MCF 10A (cell line): ENCODE measurements at regions not wholly inside any gene's neighbourhood (a gene's known extent, or its start where the extent isn't known, plus 50 kb on each side); places are given as distances from the start of the nearest gene placed in this dataset.

Source experiments
- BruUV-seq: library from RNA; stranded (reverse); fragments of 400-500 nt; replicated peaks from 2 replicates; lab custom pipeline; 2021; lab: Mats Ljungman, UMichigan
- CTCF ChIA-PET: fragments of 300-600 bp; sonication (Branson Sonifier 250); formaldehyde crosslinking; extraction: SDS; loops from one replicate; lab custom pipeline; 2021; ENCODE audit warnings: antibody characterized with exemption, inconsistent platforms; lab: Yijun Ruan, JAX
- POLR2A ChIA-PET: fragments of 300-600, 350-650 bp; sonication (Branson Sonifier 250); formaldehyde crosslinking; extraction: SDS; loops from one replicate; lab custom pipeline; 2020; ENCODE audit warnings: antibody characterized with exemption, inconsistent platforms; lab: Yijun Ruan, JAX
- DNase-seq: peaks from one replicate; pipeline ENCODE4 v3.0.0-alpha.2; 2018; ENCODE audit not compliant: unreplicated experiment
- H3K27ac Mint-ChIP-seq: one replicate; pipeline ENCODE4 v1.8.0; 2022; ENCODE audit warnings: mild to moderate bottlenecking, low read depth, mixed read lengths; ENCODE audit not compliant: unreplicated experiment
- H3K27me3 Mint-ChIP-seq: one replicate; pipeline ENCODE4 v1.8.0; 2022; ENCODE audit warnings: mixed read lengths; ENCODE audit not compliant: insufficient read depth, unreplicated experiment
- H3K36me3 Mint-ChIP-seq: one replicate; pipeline ENCODE4 v1.8.0; 2022; ENCODE audit warnings: mild to moderate bottlenecking, moderate library complexity, mixed read lengths; ENCODE audit not compliant: insufficient read depth, unreplicated experiment
- H3K4me1 Mint-ChIP-seq: one replicate; pipeline ENCODE4 v1.8.0; 2022; ENCODE audit warnings: mixed read lengths; ENCODE audit not compliant: insufficient read depth, unreplicated experiment
- H3K4me3 Mint-ChIP-seq: one replicate; pipeline ENCODE4 v1.8.0; 2022; ENCODE audit warnings: mild to moderate bottlenecking, moderate library complexity, mixed read lengths; ENCODE audit not compliant: unreplicated experiment
- H3K9me3 Mint-ChIP-seq: one replicate; pipeline ENCODE4 v1.8.0; 2022; ENCODE audit warnings: mixed read lengths; ENCODE audit not compliant: unreplicated experiment
- intact Hi-C: fragments of 100-400 bp; cut with micrococcal nuclease; formaldehyde crosslinking; loops from 2 replicates; pipeline ENCODE4 v1.14.1; 2022
- TF ChIP-seq, protein P1 (sequence below): fragments of 200-600 bp; IDR thresholded peaks from one replicate; pipeline ENCODE4 v1.8.0; 2022; ENCODE audit warnings: antibody characterized with exemption, mild to moderate bottlenecking; ENCODE audit not compliant: unreplicated experiment

DNA sequence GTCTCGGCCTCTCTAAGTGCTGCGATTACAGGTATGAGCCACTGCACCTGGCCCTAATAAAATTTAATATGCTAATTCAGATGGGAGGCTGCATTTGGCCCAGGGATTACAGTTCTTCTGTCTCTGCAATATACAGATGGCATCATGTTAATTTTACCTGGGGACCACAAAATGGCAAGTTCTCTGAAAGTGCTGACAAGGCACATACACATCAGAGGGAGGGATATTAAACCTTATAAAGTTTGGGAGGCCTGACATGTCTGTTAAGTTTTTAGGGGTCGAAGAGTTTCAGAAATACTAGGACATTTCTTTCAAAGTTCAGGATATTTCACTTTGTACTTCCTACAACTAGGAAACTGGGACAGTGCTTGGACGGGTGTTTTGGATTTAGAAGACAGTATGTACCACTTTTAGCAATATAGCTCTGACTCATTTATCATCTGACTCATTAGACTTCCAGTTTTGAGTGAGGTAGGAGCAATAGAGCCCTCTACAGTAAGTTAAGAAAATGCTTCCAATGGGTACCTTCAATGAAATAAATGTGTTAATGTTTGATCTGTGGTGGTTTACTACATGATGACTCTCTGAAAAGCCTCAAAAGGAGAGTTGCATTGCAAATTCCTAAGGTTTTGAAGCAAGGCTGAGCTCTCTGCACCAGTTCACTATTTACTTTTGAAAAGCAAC lies 981.0 kb upstream of the HS3ST1 start:
- Mint-ChIP-seq H3K4me3 (no peak overlapping the region), H3K9me3 (no peaks in the 10 kb centered on the region), H3K36me3 (no peaks in the 10 kb centered on the region), H3K27me3 (no peaks in the 10 kb centered on the region), H3K4me1 (peaks cover 19% of the 10 kb centered on the region), H3K27ac (no peak overlapping the region)
- intact Hi-C loops: loop anchor here (1.0 to 2.0 kb wide), 5 partner anchors 224 to 643 kb away; no protein-coding TSS in a partner anchor
- TF ChIP-seq, protein P1, sequence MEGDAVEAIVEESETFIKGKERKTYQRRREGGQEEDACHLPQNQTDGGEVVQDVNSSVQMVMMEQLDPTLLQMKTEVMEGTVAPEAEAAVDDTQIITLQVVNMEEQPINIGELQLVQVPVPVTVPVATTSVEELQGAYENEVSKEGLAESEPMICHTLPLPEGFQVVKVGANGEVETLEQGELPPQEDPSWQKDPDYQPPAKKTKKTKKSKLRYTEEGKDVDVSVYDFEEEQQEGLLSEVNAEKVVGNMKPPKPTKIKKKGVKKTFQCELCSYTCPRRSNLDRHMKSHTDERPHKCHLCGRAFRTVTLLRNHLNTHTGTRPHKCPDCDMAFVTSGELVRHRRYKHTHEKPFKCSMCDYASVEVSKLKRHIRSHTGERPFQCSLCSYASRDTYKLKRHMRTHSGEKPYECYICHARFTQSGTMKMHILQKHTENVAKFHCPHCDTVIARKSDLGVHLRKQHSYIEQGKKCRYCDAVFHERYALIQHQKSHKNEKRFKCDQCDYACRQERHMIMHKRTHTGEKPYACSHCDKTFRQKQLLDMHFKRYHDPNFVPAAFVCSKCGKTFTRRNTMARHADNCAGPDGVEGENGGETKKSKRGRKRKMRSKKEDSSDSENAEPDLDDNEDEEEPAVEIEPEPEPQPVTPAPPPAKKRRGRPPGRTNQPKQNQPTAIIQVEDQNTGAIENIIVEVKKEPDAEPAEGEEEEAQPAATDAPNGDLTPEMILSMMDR: peak; percentile 44
- DNase-seq: peak; percentile 79
- CTCF ChIA-PET: interaction anchor here (0.6 to 3.1 kb wide), 42 partner anchors 8 to 1824 kb away, joined by 3 to 30 read pairs (median 4); no protein-coding TSS in a partner anchor
- no TSS peak for BruUV-seq
- POLR2A ChIA-PET: interaction anchor here (0.5 to 1.3 kb wide), 7 partner anchors 15 to 604 kb away, joined by 3 to 4 read pairs (median 3); no protein-coding TSS in a partner anchor

DNA sequence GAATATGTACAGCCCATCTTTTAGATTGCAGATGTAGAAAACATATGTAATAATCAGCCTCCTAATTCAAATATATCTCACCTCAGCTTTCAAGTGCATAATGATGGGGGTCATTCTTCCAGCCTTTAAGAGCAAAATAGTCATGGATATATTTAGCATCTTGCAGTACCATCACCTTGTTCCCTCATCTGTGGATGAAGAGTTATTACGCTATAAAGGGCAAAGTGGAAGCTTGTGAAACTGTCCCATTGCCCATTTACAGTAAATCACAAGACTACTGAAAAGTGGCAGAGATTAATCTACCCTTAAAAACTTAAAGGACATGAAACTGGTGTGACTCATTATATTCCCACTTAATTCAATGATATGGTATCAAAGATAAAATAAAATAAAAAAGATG lies 979.7 kb upstream of the HS3ST1 start:
- Mint-ChIP-seq H3K9me3 (no peaks in the 10 kb centered on the region), H3K27ac (no peak overlapping the region), H3K36me3 (no peaks in the 10 kb centered on the region), H3K27me3 (no peaks in the 10 kb centered on the region), H3K4me1 (peaks cover 19% of the 10 kb centered on the region), H3K4me3 (no peak overlapping the region)
- no TSS peak for BruUV-seq
- no peak for DNase-seq
- TF ChIP-seq, protein P1: no peak
- ChIA-PET CTCF (interaction anchor here (0.7 to 1.1 kb wide), 3 partner anchors 9 to 227 kb away, joined by 3 to 7 read pairs (median 4); no protein-coding TSS in a partner anchor), POLR2A (interaction anchor here (0.6 kb wide), 1 partner anchor 619 kb away, joined by 3 read pairs; no protein-coding TSS in a partner anchor)
- intact Hi-C loops: no loop called here

DNA sequence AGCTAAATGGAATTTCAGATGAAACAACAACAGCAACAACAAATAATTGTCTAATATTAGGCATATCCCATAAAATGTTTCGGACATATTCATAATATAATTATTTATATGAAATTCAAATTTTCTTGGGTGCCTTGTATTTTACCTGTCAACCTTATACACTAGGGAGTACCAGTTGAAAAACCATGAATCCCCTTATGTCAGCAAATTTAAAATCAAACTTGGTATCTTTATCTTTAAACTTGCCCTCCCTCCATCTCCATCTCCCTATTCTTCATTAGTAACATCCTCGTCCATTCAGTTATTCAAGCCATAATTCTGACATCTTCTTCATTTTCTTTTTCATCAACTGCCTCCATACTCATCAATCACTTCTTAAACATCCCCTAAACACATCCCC lies 974.5 kb upstream of the HS3ST1 start:
- Mint-ChIP-seq H3K36me3 (no peaks in the 10 kb centered on the region), H3K4me3 (no peak overlapping the region), H3K27me3 (no peaks in the 10 kb centered on the region), H3K27ac (no peak overlapping the region), H3K9me3 (no peaks in the 10 kb centered on the region), H3K4me1 (peaks cover 9% of the 10 kb centered on the region)
- DNase-seq: no peak
- BruUV-seq: no TSS peak
- POLR2A ChIA-PET: no interaction called here
- CTCF ChIA-PET: no interaction called here
- intact Hi-C loops: no loop called here
- TF ChIP-seq, protein P1: no peak

DNA sequence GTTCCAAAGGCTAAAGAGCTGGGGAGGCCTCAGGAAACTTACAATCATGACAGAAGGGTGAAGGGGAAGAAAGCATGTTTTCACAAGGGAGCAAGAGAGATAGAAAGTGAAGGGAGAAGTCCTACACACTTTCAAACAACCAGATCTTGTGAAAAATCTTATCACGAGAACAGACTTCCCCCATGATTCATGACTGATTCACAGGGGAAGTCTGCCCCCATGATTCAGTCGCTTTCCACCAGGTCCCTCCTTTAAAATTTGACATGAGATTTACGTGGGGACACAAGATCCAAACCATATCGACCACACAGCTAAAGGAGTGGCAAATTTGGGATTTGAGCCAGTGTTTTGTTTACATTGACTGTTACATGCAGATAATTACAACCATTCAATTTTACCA lies 971.1 kb upstream of the HS3ST1 start:
- CTCF ChIA-PET: interaction anchor here (0.6 to 1.4 kb wide), 3 partner anchors 8 to 1544 kb away, joined by 3 to 9 read pairs (median 3); no protein-coding TSS in a partner anchor
- Mint-ChIP-seq H3K4me1 (peaks cover 9% of the 10 kb centered on the region), H3K4me3 (no peak overlapping the region), H3K36me3 (no peaks in the 10 kb centered on the region), H3K9me3 (no peaks in the 10 kb centered on the region), H3K27me3 (no peaks in the 10 kb centered on the region), H3K27ac (peak overlapping the region; percentile 16)
- peak; percentile 12 for DNase-seq
- TF ChIP-seq, protein P1: no peak
- BruUV-seq: no TSS peak
- intact Hi-C loops: no loop called here
- POLR2A ChIA-PET: no interaction called here
